ENCODE measurements at regions not wholly inside any gene's neighbourhood (a gene's known extent, or its start where the extent isn't known, plus 50 kb on each side); places are given as distances from the start of the nearest gene placed in this dataset.
"Not testable (repeated sequence)": the region's sequence is repeated elsewhere in the genome, so short reads cannot be mapped to it uniquely, and the experiment has no call there.

DNA sequence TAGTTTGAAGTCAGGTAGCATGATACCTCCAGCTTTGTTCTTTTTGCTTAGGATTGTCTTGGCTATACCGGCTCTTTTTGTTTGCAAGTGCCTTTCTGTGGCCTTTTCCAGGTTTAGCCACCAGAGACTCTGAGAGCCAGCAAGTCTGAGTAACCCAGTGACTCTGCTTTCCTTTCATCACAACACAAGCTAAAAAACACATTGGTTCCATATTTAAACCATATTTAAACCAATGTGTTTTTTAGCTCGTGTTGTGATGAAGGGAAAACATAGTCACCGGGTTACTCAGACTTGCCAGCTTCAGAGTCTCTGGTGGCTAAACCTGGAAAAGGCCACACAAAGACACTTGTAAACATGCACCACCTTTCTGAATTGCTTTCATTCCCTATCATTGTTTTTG, 493.3 kb downstream of the NTRK2 start:
- Histone ChIP-seq H3K27ac (no peak overlapping the region), H3K4me3 (no peak overlapping the region), H3K27me3 (no peaks in the 10 kb centered on the region), H3K4me1 (no peaks in the 10 kb centered on the region), H3K9me3 (no peaks in the 10 kb centered on the region), H3K36me3 (no peaks in the 10 kb centered on the region)
- TF ChIP-seq, protein P1, sequence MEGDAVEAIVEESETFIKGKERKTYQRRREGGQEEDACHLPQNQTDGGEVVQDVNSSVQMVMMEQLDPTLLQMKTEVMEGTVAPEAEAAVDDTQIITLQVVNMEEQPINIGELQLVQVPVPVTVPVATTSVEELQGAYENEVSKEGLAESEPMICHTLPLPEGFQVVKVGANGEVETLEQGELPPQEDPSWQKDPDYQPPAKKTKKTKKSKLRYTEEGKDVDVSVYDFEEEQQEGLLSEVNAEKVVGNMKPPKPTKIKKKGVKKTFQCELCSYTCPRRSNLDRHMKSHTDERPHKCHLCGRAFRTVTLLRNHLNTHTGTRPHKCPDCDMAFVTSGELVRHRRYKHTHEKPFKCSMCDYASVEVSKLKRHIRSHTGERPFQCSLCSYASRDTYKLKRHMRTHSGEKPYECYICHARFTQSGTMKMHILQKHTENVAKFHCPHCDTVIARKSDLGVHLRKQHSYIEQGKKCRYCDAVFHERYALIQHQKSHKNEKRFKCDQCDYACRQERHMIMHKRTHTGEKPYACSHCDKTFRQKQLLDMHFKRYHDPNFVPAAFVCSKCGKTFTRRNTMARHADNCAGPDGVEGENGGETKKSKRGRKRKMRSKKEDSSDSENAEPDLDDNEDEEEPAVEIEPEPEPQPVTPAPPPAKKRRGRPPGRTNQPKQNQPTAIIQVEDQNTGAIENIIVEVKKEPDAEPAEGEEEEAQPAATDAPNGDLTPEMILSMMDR (IDR thresholded peaks at IDR 0.05): no peak
- TF ChIP-seq POLR2A (IDR thresholded peaks at IDR 0.05) (no peak), POLR2AphosphoS5 (IDR thresholded peaks at IDR 0.05) (no peak)
- no peak for DNase-seq (ENCODE audit: low spot score in 2 of 2)
- intact Hi-C loops (cut with DNase I; ENCODE audit: low total_unique reads): no loop called here

DNA sequence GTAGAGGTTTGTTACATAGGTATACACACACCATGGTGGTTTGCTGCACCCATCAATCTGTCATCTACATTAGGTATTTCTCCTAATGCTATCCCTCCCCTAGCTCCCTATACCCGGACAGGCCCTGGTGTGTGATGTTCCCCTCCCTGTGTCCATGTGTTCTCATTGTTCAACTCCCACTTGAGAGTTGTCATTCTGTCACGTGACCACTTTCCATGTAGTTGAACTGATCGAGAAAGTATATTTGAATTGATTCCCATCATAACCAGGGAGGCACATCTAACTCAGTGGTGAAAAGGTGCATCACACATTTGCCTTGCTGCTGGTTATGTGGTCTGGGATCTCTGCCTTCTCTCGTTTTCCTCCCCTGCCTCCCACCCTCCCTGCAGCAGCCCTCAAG, 491.4 kb downstream of the NTRK2 start:
- not testable (repeated sequence) for H3K4me3 ChIP-seq, H3K9me3 ChIP-seq

DNA sequence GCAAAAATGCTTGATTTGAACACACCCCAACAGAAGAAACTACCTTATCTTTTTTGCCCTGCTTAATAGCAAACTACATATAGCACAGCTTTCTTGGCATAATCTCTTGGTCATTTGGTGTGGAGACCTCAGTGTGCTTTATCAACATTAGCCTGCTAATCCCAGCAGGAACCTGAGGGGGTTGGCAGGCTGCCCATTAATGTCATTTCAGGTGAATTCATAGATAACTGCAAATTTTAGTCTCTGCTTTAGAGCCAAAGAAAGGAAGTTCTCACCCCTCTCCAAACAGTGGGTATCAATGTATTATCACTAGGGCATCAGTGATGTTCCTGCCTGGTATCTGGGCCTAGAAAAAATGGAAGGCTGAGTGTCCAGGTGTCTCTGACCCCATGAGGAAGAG, 489.0 kb downstream of the NTRK2 start:
- H3K36me3 ChIP-seq: no peaks in the 10 kb centered on the region
- TF ChIP-seq POLR2AphosphoS5 (IDR thresholded peaks at IDR 0.05): no peak
- TF ChIP-seq, protein P1 (IDR thresholded peaks at IDR 0.05): no peak
- no peak for TF ChIP-seq POLR2A (IDR thresholded peaks at IDR 0.05)
- DNase-seq (ENCODE audit: low spot score in 2 of 2): no peak
- no peaks in the 10 kb centered on the region for H3K9me3 ChIP-seq
- H3K4me3 ChIP-seq: no peak overlapping the region
- intact Hi-C loops (cut with DNase I; ENCODE audit: low total_unique reads): no loop called here
- H3K27ac ChIP-seq: no peak overlapping the region
- H3K27me3 ChIP-seq: no peaks in the 10 kb centered on the region
- no peaks in the 10 kb centered on the region for H3K4me1 ChIP-seq

More for the DNA sequence above, 491.4 kb downstream of the NTRK2 start:
- H3K27ac ChIP-seq; DNase-seq (ENCODE audit: low spot score in 2 of 2); H3K27me3 ChIP-seq; H3K36me3 ChIP-seq; H3K4me1 ChIP-seq; intact Hi-C loops (cut with DNase I; ENCODE audit: low total_unique reads): not testable (repeated sequence)

DNA sequence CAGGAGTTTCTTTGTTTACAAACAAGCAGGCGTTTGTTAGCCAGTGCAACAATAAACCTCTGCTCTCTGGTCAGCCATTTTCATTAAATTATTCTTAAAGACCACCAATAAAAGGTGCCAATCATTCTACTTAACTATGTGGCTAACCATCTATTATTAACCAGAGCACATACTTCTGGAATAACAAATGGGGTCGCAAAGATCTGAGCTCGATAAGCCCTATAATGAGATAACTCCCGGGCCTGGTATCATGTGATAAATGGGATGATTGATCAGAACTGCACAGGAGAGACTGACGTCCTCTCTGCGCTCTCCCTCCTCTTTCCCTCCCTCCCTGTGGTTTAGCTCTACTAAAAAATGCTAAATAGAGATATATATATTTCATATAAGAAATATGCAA, 488.2 kb downstream of the NTRK2 start:
- H3K27me3 ChIP-seq: no peaks in the 10 kb centered on the region
- H3K36me3 ChIP-seq: no peaks in the 10 kb centered on the region
- no peaks in the 10 kb centered on the region for H3K9me3 ChIP-seq
- H3K27ac ChIP-seq: no peak overlapping the region
- H3K4me3 ChIP-seq: no peak overlapping the region
- intact Hi-C loops (cut with DNase I; ENCODE audit: low total_unique reads): no loop called here
- TF ChIP-seq, protein P1 (IDR thresholded peaks at IDR 0.05): no peak
- TF ChIP-seq POLR2AphosphoS5 (IDR thresholded peaks at IDR 0.05): no peak
- TF ChIP-seq POLR2A (IDR thresholded peaks at IDR 0.05): no peak
- H3K4me1 ChIP-seq: no peaks in the 10 kb centered on the region
- no peak for DNase-seq (ENCODE audit: low spot score in 2 of 2)

DNA sequence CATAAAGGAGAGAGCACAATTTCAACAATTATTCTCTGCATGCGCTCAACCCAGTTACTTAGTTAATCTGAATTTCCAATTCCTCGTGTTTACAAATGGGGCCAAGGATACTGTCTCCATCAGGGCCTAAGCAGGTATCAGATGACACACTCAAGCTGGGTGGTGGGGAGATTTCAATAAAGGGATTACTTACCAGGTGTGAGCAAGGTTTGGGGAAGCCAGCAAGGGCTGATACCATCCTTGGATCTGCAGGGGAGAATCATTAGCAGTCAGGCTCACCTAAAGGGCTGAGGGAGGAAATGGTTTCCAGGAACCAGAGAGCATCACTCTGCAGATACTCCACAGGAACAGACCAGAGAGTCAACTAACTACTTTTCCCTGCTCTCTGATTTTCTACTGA, 487.1 kb downstream of the NTRK2 start:
- intact Hi-C loops (cut with DNase I; ENCODE audit: low total_unique reads): no loop called here
- DNase-seq (ENCODE audit: low spot score in 2 of 2): no peak
- H3K4me3 ChIP-seq: no peak overlapping the region
- no peaks in the 10 kb centered on the region for H3K27me3 ChIP-seq
- H3K27ac ChIP-seq: no peak overlapping the region
- no peaks in the 10 kb centered on the region for H3K4me1 ChIP-seq
- no peak for TF ChIP-seq POLR2AphosphoS5 (IDR thresholded peaks at IDR 0.05)
- TF ChIP-seq, protein P1 (IDR thresholded peaks at IDR 0.05): no peak
- no peak for TF ChIP-seq POLR2A (IDR thresholded peaks at IDR 0.05)
- no peaks in the 10 kb centered on the region for H3K36me3 ChIP-seq
- H3K9me3 ChIP-seq: no peaks in the 10 kb centered on the region

DNA sequence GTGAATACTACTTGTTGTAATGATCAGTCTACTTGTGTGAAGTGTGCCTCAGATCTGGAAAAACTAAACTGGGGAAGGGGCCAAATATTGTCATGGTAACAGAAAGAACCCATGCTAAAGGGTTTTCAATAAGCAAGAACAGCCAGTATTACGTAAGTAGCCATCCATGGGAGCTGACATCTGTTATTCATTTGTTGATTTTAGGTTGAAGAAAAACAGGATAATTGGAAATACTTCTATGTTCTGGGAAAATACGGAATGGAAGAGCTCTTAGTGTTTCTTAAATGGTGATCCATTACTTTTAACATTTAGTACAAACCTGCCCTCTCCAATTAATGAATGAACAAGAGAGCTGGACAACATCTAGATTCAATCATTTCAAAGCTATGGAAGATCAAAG, 485.8 kb downstream of the NTRK2 start:
- intact Hi-C loops (cut with DNase I; ENCODE audit: low total_unique reads): no loop called here

More for the DNA sequence above, 485.8 kb downstream of the NTRK2 start:
- no peaks in the 10 kb centered on the region for H3K36me3 ChIP-seq
- H3K4me1 ChIP-seq: no peaks in the 10 kb centered on the region
- no peak overlapping the region for H3K27ac ChIP-seq
- TF ChIP-seq, protein P1 (IDR thresholded peaks at IDR 0.05): no peak
- DNase-seq (ENCODE audit: low spot score in 2 of 2): no peak
- no peaks in the 10 kb centered on the region for H3K27me3 ChIP-seq
- no peaks in the 10 kb centered on the region for H3K9me3 ChIP-seq
- H3K4me3 ChIP-seq: no peak overlapping the region

Measured in breast epithelium (tissue), 4 donors.